AG04450 (cell line): ENCODE measurements at regions not wholly inside any gene's neighbourhood (a gene's known extent, or its start where the extent isn't known, plus 50 kb on each side); places are given as distances from the start of the nearest gene placed in this dataset.

Source experiments
- CTCF ChIA-PET: fragments of 300-600, 350-600 bp; formaldehyde crosslinking; extraction: SDS; loops from one replicate; lab custom pipeline; 2022; ENCODE audit warnings: antibody characterized with exemption, inconsistent platforms; lab: Charles Lee
- POLR2A ChIA-PET: fragments of 350-600 bp; formaldehyde crosslinking; extraction: SDS; loops from one replicate; lab custom pipeline; 2021; ENCODE audit warnings: antibody characterized with exemption, inconsistent platforms; lab: Yijun Ruan, JAX
- DNase-seq: peaks from one replicate; pipeline ENCODE4 v3.0.0-alpha.2; 2011; ENCODE audit warnings: low read depth, low spot score
- H3K27ac ChIP-seq: one replicate; pipeline ENCODE4 v1.5.1; 2012; ENCODE audit warnings: low read depth, low read length, control low read depth
- H3K27me3 ChIP-seq: one replicate; pipeline ENCODE4 v1.6.0; 2012; ENCODE audit warnings: low read length; ENCODE audit not compliant: control insufficient read depth, insufficient read depth
- H3K4me3 ChIP-seq: 2 replicates; pipeline ENCODE4 v1.5.1; 2011; ENCODE audit warnings: mild to moderate bottlenecking, low read depth, low read length, control low read depth
- H3K9me3 ChIP-seq: 2 replicates; pipeline ENCODE4 v1.5.1; 2012; ENCODE audit warnings: low read length; ENCODE audit not compliant: control insufficient read depth, insufficient read depth
- CTCF ChIP-seq: IDR thresholded peaks from 2 replicates; pipeline ENCODE4 v1.5.1; 2011; ENCODE audit warnings: low read depth, low read length, control low read depth, inconsistent platforms

- TF ChIP-seq CTCF: no peak
- H3K27me3 ChIP-seq: no peaks in the 10 kb centered on the region
- ChIA-PET CTCF (no interaction called here), POLR2A (no interaction called here)
- H3K4me3 ChIP-seq: no peak overlapping the region
- DNase-seq: no peak
- no peak overlapping the region for H3K27ac ChIP-seq
- no peaks in the 10 kb centered on the region; the same call in 1 of the 2 replicates for H3K9me3 ChIP-seq
Observed at GRCh38 chr2:236841389-236841788, 244.3 kb upstream of the COPS8 start.

GRCh38 chr2:236843161-236843968 lies 242.3 kb upstream of the COPS8 start:
- POLR2A ChIA-PET: no interaction called here
- TF ChIP-seq CTCF: no peak
- no peak for DNase-seq
- CTCF ChIA-PET: no interaction called here
- H3K27me3 ChIP-seq: no peaks in the 10 kb centered on the region
- no peaks in the 10 kb centered on the region; the same call in 1 of the 2 replicates for H3K9me3 ChIP-seq
- no peak overlapping the region for H3K27ac ChIP-seq
- no peak overlapping the region for H3K4me3 ChIP-seq

- ChIA-PET POLR2A (no interaction called here), CTCF (no interaction called here)
- no peak for DNase-seq
- Histone ChIP-seq H3K27me3 (no peaks in the 10 kb centered on the region), H3K27ac (no peak overlapping the region), H3K4me3 (no peak overlapping the region), H3K9me3 (no peaks in the 10 kb centered on the region; the same call in 1 of the 2 replicates)
- no peak for TF ChIP-seq CTCF
Observed at GRCh38 chr2:236844711-236845110, 241.0 kb upstream of the COPS8 start.

GRCh38 chr2:236847023-236847422 lies 238.7 kb upstream of the COPS8 start:
- DNase-seq: no peak
- Histone ChIP-seq H3K4me3 (no peak overlapping the region), H3K27me3 (peaks cover 3% of the 10 kb centered on the region), H3K9me3 (no peaks in the 10 kb centered on the region; the same call in 1 of the 2 replicates), H3K27ac (no peak overlapping the region)
- POLR2A ChIA-PET: no interaction called here
- TF ChIP-seq CTCF: no peak
- CTCF ChIA-PET: no interaction called here

- Histone ChIP-seq H3K27me3 (peaks cover 3% of the 10 kb centered on the region), H3K4me3 (no peak overlapping the region), H3K27ac (no peak overlapping the region), H3K9me3 (no peaks in the 10 kb centered on the region; the same call in 1 of the 2 replicates)
- POLR2A ChIA-PET: no interaction called here
- no peak for DNase-seq
- TF ChIP-seq CTCF: no peak
- CTCF ChIA-PET: no interaction called here
Observed at GRCh38 chr2:236847538-236848263, 238.0 kb upstream of the COPS8 start.
